GM23338 (cell line): ENCODE measurements at regions not wholly inside any gene's neighbourhood (a gene's known extent, or its start where the extent isn't known, plus 50 kb on each side); places are given as distances from the start of the nearest gene placed in this dataset.

Experiments
- CTCF ChIP-seq, 2 experiments: fragments of 200-600 bp in 1 of 2; sonication (generic) in 1 of 2; conservative IDR thresholded peaks; 2 replicates each; pipeline versions ENCODE4 v1.5.1 to v1.6.1; 2016 to 2017; ENCODE audit warnings: antibody characterized with exemption in 2 of 2, low read depth in 2 of 2, mild to moderate bottlenecking in 2 of 2, moderate library complexity in 1 of 2
- EZH2 ChIP-seq: fragments of 200-600 bp; sonication (generic); IDR thresholded peaks from one replicate; pipeline ENCODE4 v1.8.0; 2017; ENCODE audit warnings: antibody characterized with exemption, mild to moderate bottlenecking, low read depth; ENCODE audit not compliant: unreplicated experiment
- POLR2AphosphoS5 ChIP-seq: IDR thresholded peaks from 2 replicates; pipeline ENCODE4 v1.6.1; 2016; ENCODE audit warnings: antibody characterized with exemption, low read depth
- TF ChIP-seq, protein P1 (sequence below): IDR thresholded peaks from one replicate; pipeline ENCODE4 v1.6.1; 2018; ENCODE audit warnings: antibody characterized with exemption; ENCODE audit not compliant: unreplicated experiment

DNA sequence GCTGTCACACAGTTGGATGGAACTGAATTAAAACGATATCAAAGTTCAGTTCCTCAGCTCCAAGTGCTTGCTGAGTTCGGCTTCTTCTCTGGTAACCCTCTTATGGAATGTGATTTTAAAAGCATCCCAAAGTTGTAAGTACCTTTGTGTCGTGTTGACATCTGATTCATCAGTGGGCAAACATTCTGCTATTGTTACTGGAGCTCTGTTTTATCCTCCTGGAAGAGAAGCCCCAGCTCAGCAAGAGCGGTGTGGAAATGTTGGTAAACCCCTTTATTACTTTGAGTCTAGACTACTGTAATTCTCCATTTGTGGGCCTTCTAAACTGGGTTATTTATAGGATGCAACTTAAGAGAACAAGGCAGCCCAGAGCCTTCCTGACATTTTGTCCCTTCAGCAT is 699.3 kb upstream of the WWC1 start:
- TF ChIP-seq POLR2AphosphoS5: no peak
- TF ChIP-seq CTCF (conservative IDR thresholded peaks at IDR 0.05; ENCODE audit: low read depth in 2 of 2): no peak
- TF ChIP-seq, protein P1, sequence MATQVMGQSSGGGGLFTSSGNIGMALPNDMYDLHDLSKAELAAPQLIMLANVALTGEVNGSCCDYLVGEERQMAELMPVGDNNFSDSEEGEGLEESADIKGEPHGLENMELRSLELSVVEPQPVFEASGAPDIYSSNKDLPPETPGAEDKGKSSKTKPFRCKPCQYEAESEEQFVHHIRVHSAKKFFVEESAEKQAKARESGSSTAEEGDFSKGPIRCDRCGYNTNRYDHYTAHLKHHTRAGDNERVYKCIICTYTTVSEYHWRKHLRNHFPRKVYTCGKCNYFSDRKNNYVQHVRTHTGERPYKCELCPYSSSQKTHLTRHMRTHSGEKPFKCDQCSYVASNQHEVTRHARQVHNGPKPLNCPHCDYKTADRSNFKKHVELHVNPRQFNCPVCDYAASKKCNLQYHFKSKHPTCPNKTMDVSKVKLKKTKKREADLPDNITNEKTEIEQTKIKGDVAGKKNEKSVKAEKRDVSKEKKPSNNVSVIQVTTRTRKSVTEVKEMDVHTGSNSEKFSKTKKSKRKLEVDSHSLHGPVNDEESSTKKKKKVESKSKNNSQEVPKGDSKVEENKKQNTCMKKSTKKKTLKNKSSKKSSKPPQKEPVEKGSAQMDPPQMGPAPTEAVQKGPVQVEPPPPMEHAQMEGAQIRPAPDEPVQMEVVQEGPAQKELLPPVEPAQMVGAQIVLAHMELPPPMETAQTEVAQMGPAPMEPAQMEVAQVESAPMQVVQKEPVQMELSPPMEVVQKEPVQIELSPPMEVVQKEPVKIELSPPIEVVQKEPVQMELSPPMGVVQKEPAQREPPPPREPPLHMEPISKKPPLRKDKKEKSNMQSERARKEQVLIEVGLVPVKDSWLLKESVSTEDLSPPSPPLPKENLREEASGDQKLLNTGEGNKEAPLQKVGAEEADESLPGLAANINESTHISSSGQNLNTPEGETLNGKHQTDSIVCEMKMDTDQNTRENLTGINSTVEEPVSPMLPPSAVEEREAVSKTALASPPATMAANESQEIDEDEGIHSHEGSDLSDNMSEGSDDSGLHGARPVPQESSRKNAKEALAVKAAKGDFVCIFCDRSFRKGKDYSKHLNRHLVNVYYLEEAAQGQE: no peak
- no peak for TF ChIP-seq EZH2
